ENCODE measurements at regions not wholly inside any gene's neighbourhood (a gene's known extent, or its start where the extent isn't known, plus 50 kb on each side); places are given as distances from the start of the nearest gene placed in this dataset.

DNA sequence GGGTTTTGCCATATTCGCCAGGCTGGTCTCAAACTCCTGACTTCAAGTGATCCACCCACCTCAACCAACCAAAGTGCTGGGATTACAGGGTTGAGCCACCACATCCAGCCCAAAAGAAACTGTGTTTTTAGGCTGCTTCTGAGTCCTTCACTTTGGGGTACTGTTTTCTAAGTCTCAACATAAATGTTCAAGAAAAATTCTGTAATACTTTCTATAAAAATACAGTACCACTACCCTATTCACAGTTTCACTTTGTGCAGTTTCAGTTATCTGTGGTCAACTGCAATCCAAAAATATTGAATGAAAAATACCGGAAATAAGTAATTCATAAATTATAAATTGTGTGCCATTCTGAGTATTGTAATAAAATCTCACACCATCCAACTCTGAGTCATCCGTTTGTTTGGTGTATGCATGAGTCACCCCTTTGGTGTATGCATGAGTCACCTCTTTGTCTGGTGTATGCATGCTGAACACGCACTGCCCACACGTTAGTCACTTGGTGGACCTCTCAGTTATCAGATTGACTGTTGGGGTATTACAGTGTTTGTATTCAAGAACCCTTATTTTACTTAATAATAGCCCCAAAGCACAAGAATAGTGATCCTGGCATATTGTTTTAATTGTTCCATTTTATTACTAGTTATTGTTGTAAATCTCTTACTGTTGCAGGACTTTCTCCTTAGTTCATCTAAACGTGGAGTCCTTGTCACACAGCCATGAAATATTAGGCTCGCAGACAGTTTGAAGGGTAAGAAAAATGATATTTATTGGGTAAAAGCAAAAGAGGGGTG, 190.2 kb downstream of the FSCB start:
- 29 to 60% methylated on average over 6 to 7 of the region's 7 CpGs for WGBS, 2 donors (ENCODE audit: low coverage in 1 of 2)
- Histone ChIP-seq H3K4me1 (no peaks in the 10 kb centered on the region), H3K36me3 (no peaks in the 10 kb centered on the region), H3K4me3 (no peak overlapping the region), H3K9me3 (peaks cover 0 to 12% (median 0%) of the 10 kb centered on the region in 3 donors), H3K27me3 (no peaks in the 10 kb centered on the region), H3K27ac (no peak overlapping the region)
- no peak for TF ChIP-seq EP300 (IDR thresholded peaks at IDR 0.05)
- TF ChIP-seq POLR2A (IDR thresholded peaks at IDR 0.05) = no peak
- TF ChIP-seq, protein P1, sequence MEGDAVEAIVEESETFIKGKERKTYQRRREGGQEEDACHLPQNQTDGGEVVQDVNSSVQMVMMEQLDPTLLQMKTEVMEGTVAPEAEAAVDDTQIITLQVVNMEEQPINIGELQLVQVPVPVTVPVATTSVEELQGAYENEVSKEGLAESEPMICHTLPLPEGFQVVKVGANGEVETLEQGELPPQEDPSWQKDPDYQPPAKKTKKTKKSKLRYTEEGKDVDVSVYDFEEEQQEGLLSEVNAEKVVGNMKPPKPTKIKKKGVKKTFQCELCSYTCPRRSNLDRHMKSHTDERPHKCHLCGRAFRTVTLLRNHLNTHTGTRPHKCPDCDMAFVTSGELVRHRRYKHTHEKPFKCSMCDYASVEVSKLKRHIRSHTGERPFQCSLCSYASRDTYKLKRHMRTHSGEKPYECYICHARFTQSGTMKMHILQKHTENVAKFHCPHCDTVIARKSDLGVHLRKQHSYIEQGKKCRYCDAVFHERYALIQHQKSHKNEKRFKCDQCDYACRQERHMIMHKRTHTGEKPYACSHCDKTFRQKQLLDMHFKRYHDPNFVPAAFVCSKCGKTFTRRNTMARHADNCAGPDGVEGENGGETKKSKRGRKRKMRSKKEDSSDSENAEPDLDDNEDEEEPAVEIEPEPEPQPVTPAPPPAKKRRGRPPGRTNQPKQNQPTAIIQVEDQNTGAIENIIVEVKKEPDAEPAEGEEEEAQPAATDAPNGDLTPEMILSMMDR (IDR thresholded peaks at IDR 0.05) = no peak
- TF ChIP-seq POLR2AphosphoS5 (IDR thresholded peaks at IDR 0.05) = no peak
- no peak for ATAC-seq

- H3K9me3 ChIP-seq = no peaks in the 10 kb centered on the region
- TF ChIP-seq POLR2AphosphoS5 (IDR thresholded peaks at IDR 0.05) = no peak
- TF ChIP-seq POLR2A (IDR thresholded peaks at IDR 0.05) = no peak
- no peak for TF ChIP-seq EP300 (IDR thresholded peaks at IDR 0.05)
- TF ChIP-seq, protein P1 (IDR thresholded peaks at IDR 0.05) = no peak
- no peak for ATAC-seq
- H3K4me3 ChIP-seq = no peak overlapping the region
- 83% methylated on average over 1 of the region's 1 CpG for WGBS, 2 donors (ENCODE audit: low coverage in 1 of 2)
- no peak overlapping the region for H3K27ac ChIP-seq
- H3K4me1 ChIP-seq = no peaks in the 10 kb centered on the region
- no peaks in the 10 kb centered on the region for H3K36me3 ChIP-seq
- H3K27me3 ChIP-seq = no peaks in the 10 kb centered on the region
Observed at GRCh38 chr14:44309331-44309730, 197.8 kb downstream of the FSCB start.

DNA sequence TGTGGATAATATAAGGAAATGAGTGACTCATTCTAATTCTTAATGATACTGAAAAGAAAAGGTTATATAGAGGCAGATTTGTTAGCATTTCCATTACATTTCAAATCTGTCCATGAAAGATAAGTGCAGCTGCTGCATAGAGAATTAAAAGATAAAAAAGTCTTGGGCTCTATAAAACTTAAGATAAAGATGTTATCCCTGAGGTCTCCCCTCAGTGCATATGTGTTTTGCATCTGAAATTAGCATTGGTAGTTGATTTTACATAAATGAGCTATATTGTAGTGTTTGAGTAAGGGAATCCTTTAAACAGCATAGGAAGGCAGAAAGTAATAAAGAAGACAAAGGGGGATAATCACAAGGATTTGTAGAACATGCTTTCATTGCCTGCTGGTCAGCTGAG, 206.2 kb downstream of the FSCB start:
- H3K4me1 ChIP-seq = no peaks in the 10 kb centered on the region

GRCh38 chr14:44297437-44297836, 209.6 kb downstream of the FSCB start:
- H3K27me3 ChIP-seq = no peaks in the 10 kb centered on the region
- no peak for TF ChIP-seq EP300 (IDR thresholded peaks at IDR 0.05)
- TF ChIP-seq POLR2A (IDR thresholded peaks at IDR 0.05) = no peak
- TF ChIP-seq POLR2AphosphoS5 (IDR thresholded peaks at IDR 0.05) = no peak
- TF ChIP-seq, protein P1 (IDR thresholded peaks at IDR 0.05) = no peak
- no peak overlapping the region for H3K27ac ChIP-seq
- H3K36me3 ChIP-seq = no peaks in the 10 kb centered on the region
- ATAC-seq = no peak
- H3K4me1 ChIP-seq = no peaks in the 10 kb centered on the region
- H3K4me3 ChIP-seq = no peak overlapping the region
- peaks cover 0 to 14% (median 0%) of the 10 kb centered on the region in 3 donors for H3K9me3 ChIP-seq

More for the DNA sequence above, 206.2 kb downstream of the FSCB start:
- Histone ChIP-seq H3K9me3 (peaks cover 0 to 14% (median 0%) of the 10 kb centered on the region in 3 donors), H3K27ac (no peak overlapping the region), H3K36me3 (no peaks in the 10 kb centered on the region), H3K4me3 (no peak overlapping the region), H3K27me3 (no peaks in the 10 kb centered on the region)
- no peak for ATAC-seq
- TF ChIP-seq POLR2AphosphoS5 (IDR thresholded peaks at IDR 0.05) = no peak
- TF ChIP-seq, protein P1 (IDR thresholded peaks at IDR 0.05) = no peak
- TF ChIP-seq EP300 (IDR thresholded peaks at IDR 0.05) = no peak
- no peak for TF ChIP-seq POLR2A (IDR thresholded peaks at IDR 0.05)

DNA sequence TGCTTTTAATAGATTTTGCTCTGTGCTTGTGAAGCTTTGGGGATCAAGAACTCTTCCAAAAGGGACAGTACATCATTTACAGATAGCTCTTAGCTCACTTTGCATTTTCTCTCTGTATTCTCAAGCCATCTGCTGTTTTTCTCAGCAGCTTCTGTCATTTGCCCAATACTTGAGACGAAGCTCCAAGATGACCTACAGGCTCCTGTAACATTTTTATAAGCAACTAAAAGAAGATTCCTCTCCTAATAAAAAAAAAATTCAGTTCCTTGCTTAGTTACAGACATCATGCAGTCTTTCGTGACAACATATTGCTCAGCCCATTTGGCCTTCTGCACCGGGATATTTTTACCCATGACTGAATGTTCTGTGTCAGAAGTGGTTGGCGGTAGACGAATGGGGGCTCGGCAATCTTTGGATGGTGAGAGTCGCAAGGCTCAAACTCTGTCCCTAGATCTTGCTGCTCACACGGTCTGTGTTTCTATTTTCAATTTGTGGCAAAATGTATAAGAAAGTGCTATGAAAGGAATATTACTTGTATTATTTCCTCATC, 215.6 kb downstream of the FSCB start:
- Histone ChIP-seq H3K4me3 (no peak overlapping the region), H3K36me3 (no peaks in the 10 kb centered on the region), H3K9me3 (no peaks in the 10 kb centered on the region), H3K27ac (no peak overlapping the region), H3K4me1 (no peaks in the 10 kb centered on the region), H3K27me3 (no peaks in the 10 kb centered on the region)
- no peak for TF ChIP-seq POLR2AphosphoS5 (IDR thresholded peaks at IDR 0.05)
- no peak for TF ChIP-seq POLR2A (IDR thresholded peaks at IDR 0.05)
- TF ChIP-seq EP300 (IDR thresholded peaks at IDR 0.05) = no peak
- TF ChIP-seq, protein P1 (IDR thresholded peaks at IDR 0.05) = no peak
- ATAC-seq = no peak
- 54% methylated on average over 8 of the region's 8 CpGs for WGBS, 2 donors (ENCODE audit: low coverage in 1 of 2)

Data from gastroesophageal sphincter (tissue), 4 donors.